ENCODE measurements at regions not wholly inside any gene's neighbourhood (a gene's known extent, or its start where the extent isn't known, plus 50 kb on each side); places are given as distances from the start of the nearest gene placed in this dataset.

DNA sequence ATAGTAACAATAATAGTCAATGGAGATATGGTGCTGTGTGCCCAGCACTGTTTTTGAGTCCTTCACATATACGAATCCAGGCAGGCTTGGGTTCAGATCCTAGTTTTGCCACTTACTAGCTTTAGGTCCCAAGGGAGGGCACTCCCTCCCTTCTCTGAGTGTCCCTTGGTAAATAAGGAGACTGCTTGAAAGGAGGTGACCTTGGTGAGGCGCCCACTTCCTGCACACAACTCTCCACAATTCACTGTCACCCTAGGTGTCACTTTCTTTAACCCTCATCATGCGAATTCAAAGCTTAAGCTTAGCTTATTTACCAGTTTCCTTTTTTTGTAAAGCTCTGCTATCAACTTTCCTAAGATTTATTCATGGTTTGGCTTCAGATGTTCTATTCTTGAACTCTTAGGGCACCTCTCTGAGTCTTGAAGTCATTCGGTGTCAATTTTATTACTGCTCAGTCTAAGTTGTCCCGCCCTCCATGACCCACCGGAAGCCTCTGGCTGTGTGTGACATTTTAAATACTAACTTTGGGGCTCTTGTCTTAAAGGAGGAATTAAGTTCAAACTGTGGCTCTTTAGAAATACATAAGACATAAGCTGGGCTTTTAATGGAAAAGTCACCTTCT is 170.7 kb upstream of the ZNF618 start:
- no peaks in the 10 kb centered on the region for H3K4me1 ChIP-seq (ENCODE audit: control insufficient read depth in 1 of 2, insufficient read depth in 2 of 2, low read depth in 1 of 2, low read length in 1 of 2)
- H3F3A ChIP-seq (replicated peaks; ENCODE audit: insufficient read depth) = no peaks in the 10 kb centered on the region
- no peak overlapping the region for H2AFZ ChIP-seq (ENCODE audit: low read depth)
- H3K9me3 ChIP-seq = no peaks in the 10 kb centered on the region
- no peak overlapping the region for H3K4me3 ChIP-seq (ENCODE audit: low read depth in 2 of 2, low read length in 1 of 2)
- no peak overlapping the region for H3K9ac ChIP-seq
- 61% methylated on average over 6 of the region's 6 CpGs for WGBS (ENCODE audit: low lambda C conversion rate)
- POLR2A ChIA-PET = no interaction called here
- H3K79me2 ChIP-seq (ENCODE audit: insufficient read depth) = no peaks in the 10 kb centered on the region
- H3K27me3 ChIP-seq (ENCODE audit: insufficient read depth) = no peaks in the 10 kb centered on the region; the same call in 1 of the 2 replicates
- DNase-seq = no peak
- H3K4me2 ChIP-seq = no peak overlapping the region
- TF ChIP-seq, protein P1, sequence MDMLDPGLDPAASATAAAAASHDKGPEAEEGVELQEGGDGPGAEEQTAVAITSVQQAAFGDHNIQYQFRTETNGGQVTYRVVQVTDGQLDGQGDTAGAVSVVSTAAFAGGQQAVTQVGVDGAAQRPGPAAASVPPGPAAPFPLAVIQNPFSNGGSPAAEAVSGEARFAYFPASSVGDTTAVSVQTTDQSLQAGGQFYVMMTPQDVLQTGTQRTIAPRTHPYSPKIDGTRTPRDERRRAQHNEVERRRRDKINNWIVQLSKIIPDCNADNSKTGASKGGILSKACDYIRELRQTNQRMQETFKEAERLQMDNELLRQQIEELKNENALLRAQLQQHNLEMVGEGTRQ (IDR thresholded peaks at IDR 0.05; ENCODE audit: borderline replicate concordance, low read depth, low read length) = no peak
- TF ChIP-seq FOSL2 (IDR thresholded peaks at IDR 0.05; ENCODE audit: borderline replicate concordance, low read depth) (no peak), GATA2 (CRISPR knock-in tag; IDR thresholded peaks at IDR 0.05) (no peak), FOXM1 (IDR thresholded peaks at IDR 0.05; ENCODE audit: low read depth) (no peak), TCF12 (IDR thresholded peaks at IDR 0.05) (no peak), GABPA (IDR thresholded peaks at IDR 0.05; ENCODE audit: low read depth) (no peak), CHD2 (IDR thresholded peaks at IDR 0.05; ENCODE audit: low read length, partially characterized antibody) (no peak)
- CTCF ChIA-PET = interaction anchor here (1.4 to 2.0 kb wide), 2 partner anchors 23 to 32 kb away, joined by 4 to 8 read pairs; no protein-coding TSS in a partner anchor
- H4K20me1 ChIP-seq (ENCODE audit: insufficient read depth) = no peaks in the 10 kb centered on the region
- no peaks in the 10 kb centered on the region for H3K36me3 ChIP-seq (replicated peaks in 1 of 2; ENCODE audit: control insufficient read depth in 1 of 2, insufficient read depth in 2 of 2, low read length in 1 of 2)
- H3K27ac ChIP-seq (ENCODE audit: low read depth in 2 of 2, low read length in 1 of 2) = no peak overlapping the region
- H3K9me2 ChIP-seq = no peaks in the 10 kb centered on the region

DNA sequence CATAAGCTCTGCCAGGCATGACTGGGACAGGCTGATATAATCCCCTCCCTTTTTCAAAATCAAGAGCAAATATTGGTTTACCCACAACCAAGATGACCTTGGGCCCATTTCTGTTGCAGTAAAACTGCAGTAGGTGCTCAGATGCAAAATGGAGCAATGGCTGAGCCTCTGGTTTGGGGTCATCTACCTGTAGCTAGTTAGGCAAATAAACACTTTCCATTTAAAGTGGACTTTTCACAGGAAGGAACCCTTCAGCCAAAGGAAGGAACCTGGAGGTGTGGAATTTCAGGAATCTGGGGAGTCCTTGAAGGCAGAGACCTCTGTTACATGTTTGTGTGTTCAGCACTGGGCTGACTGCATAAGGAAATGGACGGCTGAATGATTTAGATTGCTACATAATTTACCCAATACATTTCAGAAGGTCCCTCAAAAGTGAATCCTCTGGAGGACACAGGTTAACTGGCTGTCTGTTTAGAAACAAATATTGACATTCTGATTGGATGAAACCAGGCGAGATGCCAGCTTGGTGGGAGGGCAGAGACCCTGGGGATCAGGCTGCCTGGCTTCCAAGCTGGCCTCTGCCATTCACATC is 170.1 kb upstream of the ZNF618 start:
- CTCF ChIA-PET = interaction anchor here (0.9 to 2.0 kb wide), 3 partner anchors 24 to 102 kb away, joined by 3 to 8 read pairs (median 4); no protein-coding TSS in a partner anchor
- no peaks in the 10 kb centered on the region for H3K9me2 ChIP-seq
- POLR2A ChIA-PET = no interaction called here
- no peak for TF ChIP-seq GABPA (IDR thresholded peaks at IDR 0.05; ENCODE audit: low read depth)
- TF ChIP-seq, protein P2, sequence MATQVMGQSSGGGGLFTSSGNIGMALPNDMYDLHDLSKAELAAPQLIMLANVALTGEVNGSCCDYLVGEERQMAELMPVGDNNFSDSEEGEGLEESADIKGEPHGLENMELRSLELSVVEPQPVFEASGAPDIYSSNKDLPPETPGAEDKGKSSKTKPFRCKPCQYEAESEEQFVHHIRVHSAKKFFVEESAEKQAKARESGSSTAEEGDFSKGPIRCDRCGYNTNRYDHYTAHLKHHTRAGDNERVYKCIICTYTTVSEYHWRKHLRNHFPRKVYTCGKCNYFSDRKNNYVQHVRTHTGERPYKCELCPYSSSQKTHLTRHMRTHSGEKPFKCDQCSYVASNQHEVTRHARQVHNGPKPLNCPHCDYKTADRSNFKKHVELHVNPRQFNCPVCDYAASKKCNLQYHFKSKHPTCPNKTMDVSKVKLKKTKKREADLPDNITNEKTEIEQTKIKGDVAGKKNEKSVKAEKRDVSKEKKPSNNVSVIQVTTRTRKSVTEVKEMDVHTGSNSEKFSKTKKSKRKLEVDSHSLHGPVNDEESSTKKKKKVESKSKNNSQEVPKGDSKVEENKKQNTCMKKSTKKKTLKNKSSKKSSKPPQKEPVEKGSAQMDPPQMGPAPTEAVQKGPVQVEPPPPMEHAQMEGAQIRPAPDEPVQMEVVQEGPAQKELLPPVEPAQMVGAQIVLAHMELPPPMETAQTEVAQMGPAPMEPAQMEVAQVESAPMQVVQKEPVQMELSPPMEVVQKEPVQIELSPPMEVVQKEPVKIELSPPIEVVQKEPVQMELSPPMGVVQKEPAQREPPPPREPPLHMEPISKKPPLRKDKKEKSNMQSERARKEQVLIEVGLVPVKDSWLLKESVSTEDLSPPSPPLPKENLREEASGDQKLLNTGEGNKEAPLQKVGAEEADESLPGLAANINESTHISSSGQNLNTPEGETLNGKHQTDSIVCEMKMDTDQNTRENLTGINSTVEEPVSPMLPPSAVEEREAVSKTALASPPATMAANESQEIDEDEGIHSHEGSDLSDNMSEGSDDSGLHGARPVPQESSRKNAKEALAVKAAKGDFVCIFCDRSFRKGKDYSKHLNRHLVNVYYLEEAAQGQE (IDR thresholded peaks at IDR 0.05; ENCODE audit: low read depth, low read length) = no peak
- TF ChIP-seq TEAD4 (IDR thresholded peaks at IDR 0.05; ENCODE audit: borderline replicate concordance, insufficient read depth) = no peak
- no peak for TF ChIP-seq TAF1 (IDR thresholded peaks at IDR 0.05; ENCODE audit: borderline replicate concordance, low read depth, low read length)
- TF ChIP-seq GATA2 (CRISPR knock-in tag; IDR thresholded peaks at IDR 0.05) = no peak
- TF ChIP-seq FOXM1 (IDR thresholded peaks at IDR 0.05; ENCODE audit: low read depth) = no peak
- TF ChIP-seq, protein P3, sequence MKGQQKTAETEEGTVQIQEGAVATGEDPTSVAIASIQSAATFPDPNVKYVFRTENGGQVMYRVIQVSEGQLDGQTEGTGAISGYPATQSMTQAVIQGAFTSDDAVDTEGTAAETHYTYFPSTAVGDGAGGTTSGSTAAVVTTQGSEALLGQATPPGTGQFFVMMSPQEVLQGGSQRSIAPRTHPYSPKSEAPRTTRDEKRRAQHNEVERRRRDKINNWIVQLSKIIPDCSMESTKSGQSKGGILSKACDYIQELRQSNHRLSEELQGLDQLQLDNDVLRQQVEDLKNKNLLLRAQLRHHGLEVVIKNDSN (IDR thresholded peaks at IDR 0.05; ENCODE audit: borderline replicate concordance, low read depth) = no peak
- TF ChIP-seq, protein P4, sequence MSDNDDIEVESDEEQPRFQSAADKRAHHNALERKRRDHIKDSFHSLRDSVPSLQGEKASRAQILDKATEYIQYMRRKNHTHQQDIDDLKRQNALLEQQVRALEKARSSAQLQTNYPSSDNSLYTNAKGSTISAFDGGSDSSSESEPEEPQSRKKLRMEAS (IDR thresholded peaks at IDR 0.05; ENCODE audit: low read depth) = no peak
- TF ChIP-seq, protein P5, sequence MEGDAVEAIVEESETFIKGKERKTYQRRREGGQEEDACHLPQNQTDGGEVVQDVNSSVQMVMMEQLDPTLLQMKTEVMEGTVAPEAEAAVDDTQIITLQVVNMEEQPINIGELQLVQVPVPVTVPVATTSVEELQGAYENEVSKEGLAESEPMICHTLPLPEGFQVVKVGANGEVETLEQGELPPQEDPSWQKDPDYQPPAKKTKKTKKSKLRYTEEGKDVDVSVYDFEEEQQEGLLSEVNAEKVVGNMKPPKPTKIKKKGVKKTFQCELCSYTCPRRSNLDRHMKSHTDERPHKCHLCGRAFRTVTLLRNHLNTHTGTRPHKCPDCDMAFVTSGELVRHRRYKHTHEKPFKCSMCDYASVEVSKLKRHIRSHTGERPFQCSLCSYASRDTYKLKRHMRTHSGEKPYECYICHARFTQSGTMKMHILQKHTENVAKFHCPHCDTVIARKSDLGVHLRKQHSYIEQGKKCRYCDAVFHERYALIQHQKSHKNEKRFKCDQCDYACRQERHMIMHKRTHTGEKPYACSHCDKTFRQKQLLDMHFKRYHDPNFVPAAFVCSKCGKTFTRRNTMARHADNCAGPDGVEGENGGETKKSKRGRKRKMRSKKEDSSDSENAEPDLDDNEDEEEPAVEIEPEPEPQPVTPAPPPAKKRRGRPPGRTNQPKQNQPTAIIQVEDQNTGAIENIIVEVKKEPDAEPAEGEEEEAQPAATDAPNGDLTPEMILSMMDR (IDR thresholded peaks at IDR 0.05) = no peak
- no peak for TF ChIP-seq RFX5 (IDR thresholded peaks at IDR 0.05; ENCODE audit: low read length)
- TF ChIP-seq MEF2A (IDR thresholded peaks at IDR 0.05; ENCODE audit: borderline replicate concordance, low read depth) = no peak
- TF ChIP-seq, protein P1 (IDR thresholded peaks at IDR 0.05; ENCODE audit: borderline replicate concordance, low read depth, low read length) = no peak
- no peak for TF ChIP-seq CHD2 (IDR thresholded peaks at IDR 0.05; ENCODE audit: low read length, partially characterized antibody)
- TF ChIP-seq ELF1 (IDR thresholded peaks at IDR 0.05) = no peak
- no peak for TF ChIP-seq POLR2AphosphoS5 (IDR thresholded peaks at IDR 0.05; ENCODE audit: low read depth, low read length)
- no peak for TF ChIP-seq NFIC (IDR thresholded peaks at IDR 0.05; ENCODE audit: borderline replicate concordance)

More for the DNA sequence above, 170.1 kb upstream of the ZNF618 start:
- 56% methylated on average over 2 of the region's 2 CpGs for WGBS (ENCODE audit: low lambda C conversion rate)
- Histone ChIP-seq H3K79me2 (ENCODE audit: insufficient read depth) (no peaks in the 10 kb centered on the region), H3K9me3 (no peaks in the 10 kb centered on the region), H3K27ac (ENCODE audit: low read depth in 2 of 2, low read length in 1 of 2) (no peak overlapping the region), H3K4me1 (ENCODE audit: control insufficient read depth in 1 of 2, insufficient read depth in 2 of 2, low read depth in 1 of 2, low read length in 1 of 2) (no peaks in the 10 kb centered on the region), H3F3A (replicated peaks; ENCODE audit: insufficient read depth) (no peaks in the 10 kb centered on the region), H2AFZ (ENCODE audit: low read depth) (no peak overlapping the region), H3K9ac (no peak overlapping the region), H3K4me2 (no peak overlapping the region), H3K36me3 (replicated peaks in 1 of 2; ENCODE audit: control insufficient read depth in 1 of 2, insufficient read depth in 2 of 2, low read length in 1 of 2) (no peaks in the 10 kb centered on the region), H4K20me1 (ENCODE audit: insufficient read depth) (no peaks in the 10 kb centered on the region), H3K4me3 (ENCODE audit: low read depth in 2 of 2, low read length in 1 of 2) (no peak overlapping the region), H3K27me3 (ENCODE audit: insufficient read depth) (no peaks in the 10 kb centered on the region; the same call in 1 of the 2 replicates)
- DNase-seq = no peak
